ENCODE measurements at regions not wholly inside any gene's neighbourhood (a gene's known extent, or its start where the extent isn't known, plus 50 kb on each side); places are given as distances from the start of the nearest gene placed in this dataset.
"Not testable (repeated sequence)": the region's sequence is repeated elsewhere in the genome, so short reads cannot be mapped to it uniquely, and the experiment has no call there.

DNA sequence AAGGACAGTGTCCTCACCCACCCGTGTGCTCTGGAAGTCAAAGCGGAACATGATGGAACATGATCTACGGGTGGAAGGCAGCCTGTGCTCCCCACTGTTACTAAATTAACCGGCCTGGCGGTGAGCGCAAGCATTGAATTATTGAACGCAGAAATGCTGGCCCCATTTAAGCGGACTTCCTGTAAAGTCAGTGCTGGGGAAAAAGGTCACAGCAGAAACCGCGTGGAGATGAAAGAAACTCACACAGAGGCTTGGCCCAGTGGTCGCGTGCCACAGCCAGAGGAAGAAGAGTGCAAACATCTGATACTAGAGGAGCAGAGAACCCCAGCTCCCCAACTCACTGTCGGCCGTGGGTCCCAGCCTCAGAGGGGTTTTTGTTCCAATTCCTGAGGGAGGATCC lies 321.2 kb downstream of the ADGRD1 start:
- DNase-seq (ENCODE audit: low read depth), result no peak

- no peak for DNase-seq (ENCODE audit: low read depth)
These were observed 322.1 kb downstream of the ADGRD1 start for GRCh38 chr12:131275824-131276223.

GRCh38 chr12:131276501-131277185 lies 322.9 kb downstream of the ADGRD1 start:
- no peak for DNase-seq (ENCODE audit: low read depth)

- not testable (repeated sequence) for DNase-seq (ENCODE audit: low read depth)
These were observed 323.7 kb downstream of the ADGRD1 start for GRCh38 chr12:131277186-131278091.

GRCh38 chr12:131278451-131279115 lies 324.9 kb downstream of the ADGRD1 start:
- DNase-seq (ENCODE audit: low read depth), result not testable (repeated sequence)

DNA sequence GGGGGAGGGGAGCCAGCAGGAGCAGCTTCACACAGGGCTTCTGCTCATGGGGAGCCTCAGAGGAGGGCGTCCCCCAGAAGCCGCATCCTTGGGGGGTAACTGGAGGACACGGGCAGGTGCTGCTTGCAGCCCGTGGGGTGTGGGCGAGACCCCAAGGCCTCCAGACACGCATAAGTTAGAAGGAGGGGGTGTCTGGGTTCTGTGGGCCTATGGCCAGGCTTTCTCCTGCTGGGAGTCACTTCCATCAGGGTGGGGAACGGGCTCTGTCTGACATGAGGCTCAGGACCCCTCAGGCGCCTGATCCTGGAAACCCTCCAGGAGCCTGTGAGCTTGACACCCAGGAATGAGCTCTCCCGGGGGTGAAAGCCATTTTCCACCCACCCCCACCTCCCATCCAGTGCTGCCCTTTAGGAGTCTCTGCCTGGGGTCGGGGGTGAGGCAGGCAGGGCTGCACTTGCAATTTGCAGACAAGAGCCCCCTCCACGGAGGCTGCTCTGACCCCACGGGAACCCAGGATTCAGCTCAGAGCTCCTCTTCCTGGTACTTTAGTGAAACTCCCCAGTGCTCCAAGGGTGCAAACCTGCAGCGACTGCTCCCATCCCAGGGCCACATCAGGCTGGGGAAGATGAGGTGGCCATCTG lies 325.7 kb downstream of the ADGRD1 start:
- DNase-seq (ENCODE audit: low read depth), result no peak

DNA sequence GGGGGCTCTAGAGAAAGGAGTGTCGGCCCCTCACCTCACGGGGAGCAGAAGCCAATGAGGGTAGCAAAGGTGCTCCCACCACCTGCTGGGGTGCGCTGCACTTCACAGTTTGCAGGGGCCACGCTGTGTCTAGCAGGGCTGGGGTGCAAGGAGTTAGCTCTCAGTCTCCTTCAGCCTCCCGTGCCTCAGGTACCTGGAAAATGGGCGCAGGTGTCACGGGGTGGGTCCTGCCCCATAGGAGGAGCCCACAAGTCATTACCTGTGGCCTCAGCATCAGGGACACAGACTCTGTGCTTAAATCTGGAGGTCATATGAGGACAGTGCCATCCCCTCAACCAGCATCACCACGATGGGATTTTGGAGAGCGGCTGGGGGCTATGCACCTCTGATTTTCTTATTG lies 326.7 kb downstream of the ADGRD1 start:
- DNase-seq (ENCODE audit: low read depth), result no peak

DNA sequence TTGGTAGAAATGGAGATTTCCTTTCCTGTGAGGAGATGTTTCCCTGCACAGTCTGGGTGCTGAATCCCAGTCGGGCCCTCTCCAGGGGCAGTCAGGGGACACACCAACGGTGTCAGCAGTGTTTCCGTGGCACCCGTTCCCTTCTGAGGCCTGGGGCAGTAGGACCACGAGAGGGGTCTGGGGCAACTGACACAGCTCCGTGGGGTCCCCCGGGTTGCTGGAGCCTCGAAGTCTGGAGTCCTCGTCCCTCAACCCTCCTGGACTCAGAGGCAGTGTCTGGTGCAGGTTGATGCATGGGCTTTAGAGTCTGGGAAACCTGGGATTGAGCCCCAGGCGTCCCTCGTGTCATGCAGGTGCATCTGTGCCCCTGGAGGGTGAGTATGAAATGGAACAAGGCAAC lies 327.3 kb downstream of the ADGRD1 start:
- DNase-seq (ENCODE audit: low read depth), result no peak

- no peak for DNase-seq (ENCODE audit: low read depth)
These were observed 328.8 kb downstream of the ADGRD1 start for GRCh38 chr12:131282292-131283080.

- no peak for DNase-seq (ENCODE audit: low read depth)
These were observed 329.6 kb downstream of the ADGRD1 start for GRCh38 chr12:131283191-131283861.

DNA sequence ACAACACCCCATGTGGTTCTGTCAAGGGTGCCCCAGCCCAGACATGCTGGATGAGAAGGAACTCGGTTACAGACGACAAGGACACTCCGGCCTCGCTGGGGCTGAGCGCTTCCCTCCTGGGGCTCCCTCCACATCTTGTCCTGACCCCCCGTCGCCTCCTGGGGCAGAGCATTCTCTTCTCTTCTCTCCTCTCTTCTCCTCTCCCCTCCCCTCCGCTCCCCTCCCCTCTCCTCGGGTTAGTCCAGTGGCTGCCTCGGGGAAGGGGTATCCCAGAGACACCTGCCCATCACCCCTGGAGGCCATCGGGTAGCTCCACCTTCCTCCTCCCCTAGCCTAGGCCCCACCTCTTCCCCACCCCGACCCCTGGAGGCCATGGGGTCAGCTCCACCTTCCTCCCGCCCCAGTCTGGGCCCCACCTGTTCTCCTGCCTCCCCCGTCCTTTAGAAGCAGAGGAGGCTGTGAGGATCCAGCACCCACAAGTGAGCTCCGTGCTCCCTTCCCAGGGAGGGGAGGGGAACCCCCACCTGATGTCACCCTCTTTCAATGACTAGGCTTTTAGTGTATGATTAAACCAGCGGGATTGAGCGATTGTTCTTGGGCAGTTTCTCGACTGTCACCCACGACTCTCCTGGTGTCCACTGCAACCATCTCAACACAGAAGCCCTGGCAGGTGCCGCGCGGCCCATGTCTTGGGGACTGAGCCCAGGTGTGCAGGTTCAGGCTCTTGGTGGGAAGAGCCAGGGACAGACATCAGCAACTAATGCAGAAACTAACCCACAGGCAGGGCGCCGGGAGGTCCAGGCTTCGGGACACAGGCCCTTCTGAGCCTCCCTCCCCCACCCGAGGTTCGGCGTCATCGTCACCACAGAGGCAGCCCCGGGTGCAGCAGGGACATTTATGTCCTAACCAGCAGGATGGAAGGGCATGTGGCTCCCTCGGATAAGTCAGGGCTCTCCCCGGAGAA lies 330.4 kb downstream of the ADGRD1 start:
- DNase-seq (ENCODE audit: low read depth), result not testable (repeated sequence)

- DNase-seq (ENCODE audit: low read depth), result not testable (repeated sequence)
These were observed 331.5 kb downstream of the ADGRD1 start for GRCh38 chr12:131284954-131285904.

DNA sequence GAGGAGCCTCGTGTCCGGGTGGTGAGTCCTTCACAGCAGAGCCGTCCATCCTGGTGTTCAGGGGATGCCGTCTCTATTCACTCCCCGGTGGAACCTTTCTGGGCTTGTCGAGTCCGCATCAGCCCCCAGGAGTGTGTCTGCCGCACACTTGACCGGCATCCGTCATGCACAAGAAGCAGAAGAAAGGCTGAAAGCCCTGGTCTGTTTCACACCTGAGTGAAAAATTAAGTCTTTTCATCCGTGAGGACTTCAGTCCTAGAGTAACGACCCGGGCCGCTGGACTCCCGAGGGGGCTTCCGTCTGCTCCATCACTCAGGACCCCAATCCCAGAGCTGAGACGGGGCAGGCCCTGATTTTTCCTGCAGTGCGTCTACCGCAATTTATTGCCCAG lies 332.2 kb downstream of the ADGRD1 start:
- DNase-seq (ENCODE audit: low read depth), result not testable (repeated sequence)

GRCh38 chr12:131286301-131286700 lies 332.6 kb downstream of the ADGRD1 start:
- not testable (repeated sequence) for DNase-seq (ENCODE audit: low read depth)

DNA sequence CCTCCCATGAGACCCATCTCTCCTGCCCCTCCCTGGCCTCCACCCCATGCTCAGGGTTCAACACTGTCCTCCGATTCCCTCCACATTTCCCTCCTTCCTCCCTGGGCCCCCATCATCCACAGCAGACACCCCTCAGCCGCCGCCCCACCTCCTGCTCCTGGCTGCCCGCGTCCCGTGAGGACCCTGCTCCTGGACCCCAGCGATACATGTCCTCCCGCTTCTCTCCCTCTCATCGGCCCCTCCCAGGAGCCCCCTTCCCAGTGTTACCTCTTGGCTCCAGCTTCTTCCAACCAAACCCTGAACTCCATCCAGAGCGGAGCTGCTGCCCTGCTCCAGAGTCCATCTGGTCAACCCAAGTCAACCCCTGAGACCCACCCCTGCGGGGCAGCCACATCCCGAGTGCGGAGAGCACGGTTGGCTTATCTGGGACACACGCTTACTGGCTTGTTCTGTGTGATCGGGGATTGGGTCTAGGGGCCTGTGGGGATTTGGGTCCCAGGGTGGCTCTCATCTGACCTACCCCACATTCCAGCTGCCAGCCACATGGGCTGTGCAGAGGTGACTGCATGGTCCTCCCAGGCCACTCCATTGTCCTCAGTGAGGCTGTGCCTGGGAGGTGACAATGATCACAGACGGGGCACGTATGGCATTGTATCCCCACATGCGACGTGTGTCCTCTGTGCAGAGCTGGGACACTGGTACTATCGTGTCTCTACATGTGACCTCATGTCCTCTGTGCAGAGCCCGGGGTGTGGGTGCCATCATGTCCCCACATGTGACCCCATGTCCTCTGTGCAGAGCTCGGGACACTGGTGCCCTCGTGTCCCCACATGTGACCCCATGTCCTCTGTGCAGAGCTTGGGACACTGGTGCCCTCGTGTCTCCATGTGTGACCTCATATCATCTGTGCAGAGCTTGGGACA lies 333.6 kb downstream of the ADGRD1 start:
- no peak for DNase-seq (ENCODE audit: low read depth)

- no peak for DNase-seq (ENCODE audit: low read depth)
These were observed 334.4 kb downstream of the ADGRD1 start for GRCh38 chr12:131287938-131288764.

All from stimulated activated CD8-positive, alpha-beta memory T cell treated with anti-CD3 and anti-CD28 coated beads, Interleukin-12 subunit alpha, Interleukin-12 subunit beta, amount 100 ng/mL, for 4 hours (primary cell).